G401 (cell line): ENCODE measurements at regions not wholly inside any gene's neighbourhood (a gene's known extent, or its start where the extent isn't known, plus 50 kb on each side); places are given as distances from the start of the nearest gene placed in this dataset.

Experiments used
- DNase-seq: peaks from one replicate; pipeline ENCODE4 v3.0.0-alpha.2; 2015; ENCODE audit warnings: low spot score
- in situ Hi-C: cut with HindIII; loops from 2 replicates; pipeline ENCODE4 v1.10.0; 2016; ENCODE audit warnings: low sequenced_read_pairs, mixed read lengths

DNA sequence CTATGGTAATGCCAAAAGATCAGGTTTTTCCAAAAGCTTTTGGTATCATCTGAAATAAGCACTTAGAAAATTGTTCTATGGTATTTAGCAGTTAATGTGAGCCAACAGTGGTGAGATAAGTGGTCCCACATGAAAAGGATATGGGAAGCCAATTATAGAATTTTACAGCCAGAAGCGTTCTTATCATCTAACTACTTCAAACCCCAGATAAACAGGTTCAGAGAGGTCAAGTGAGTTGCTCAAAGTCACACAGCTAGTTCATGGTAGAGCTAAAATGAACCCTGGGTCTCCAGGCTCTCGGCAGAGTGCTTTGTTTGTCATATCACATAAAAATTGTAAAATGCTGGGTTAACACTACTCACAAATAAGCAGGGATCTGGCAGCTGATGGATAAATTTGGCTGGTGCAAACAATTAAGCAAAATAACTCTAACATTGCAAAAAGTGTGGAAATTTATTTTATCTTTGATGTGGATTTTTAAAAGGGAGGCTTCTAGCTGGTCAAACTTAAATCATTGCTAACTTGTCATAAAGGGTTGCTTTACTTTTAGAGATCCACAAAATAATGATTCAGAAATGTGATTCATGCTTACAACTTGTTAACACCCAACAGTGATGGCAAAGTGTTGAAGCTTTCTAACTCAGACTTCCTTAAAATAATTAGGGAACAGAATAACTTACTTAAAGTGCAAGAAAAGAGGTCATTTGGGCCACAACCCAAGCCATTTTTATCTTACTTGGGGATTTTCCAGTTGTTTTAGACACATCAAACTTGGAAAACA, 202.8 kb upstream of the TBC1D5 start:
- in situ Hi-C loops: no loop called here
- DNase-seq: no peak

DNA sequence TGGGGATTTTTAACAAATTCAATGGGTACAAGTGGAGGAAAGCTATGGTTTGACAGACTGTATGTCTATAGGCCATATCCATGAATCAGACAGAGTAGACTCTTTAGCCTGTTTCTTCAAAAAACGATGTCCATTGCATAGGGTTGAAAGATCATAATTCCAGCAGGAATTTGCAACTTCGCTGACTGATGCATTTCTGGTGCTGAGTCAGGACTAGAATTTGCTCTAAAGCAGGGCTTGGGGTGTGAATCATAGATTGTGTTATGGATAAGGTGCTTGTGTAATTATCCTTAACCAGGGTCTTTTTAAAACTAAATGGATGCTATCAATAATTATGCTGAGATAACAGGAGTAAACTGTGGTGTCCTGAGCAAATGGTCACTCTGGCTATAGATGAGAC, 200.4 kb upstream of the TBC1D5 start:
- in situ Hi-C loops: no loop called here
- DNase-seq: no peak

GRCh38 chr3:17941766-17942165, 199.3 kb upstream of the TBC1D5 start:
- DNase-seq: no peak
- in situ Hi-C loops: no loop called here

DNA sequence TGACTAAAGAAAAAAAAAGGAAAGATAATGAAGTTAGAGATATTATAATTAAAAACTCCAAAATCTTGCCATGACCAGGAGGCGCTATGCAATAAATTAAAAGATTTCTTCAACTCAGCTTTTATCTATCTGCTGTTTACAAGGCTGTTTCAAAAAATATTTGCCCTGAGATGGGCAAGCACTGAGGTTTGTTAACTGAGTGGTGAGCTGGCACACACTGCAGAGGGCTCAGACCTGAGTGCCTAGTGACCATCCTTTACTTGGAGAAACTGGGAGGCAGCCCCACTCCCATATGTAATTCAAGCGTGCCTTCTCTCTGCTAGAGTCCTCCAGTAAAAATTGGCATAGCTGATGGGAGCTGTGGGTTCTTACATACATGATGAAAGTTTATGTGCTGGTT, 198.7 kb upstream of the TBC1D5 start:
- DNase-seq: no peak
- in situ Hi-C loops: no loop called here

DNA sequence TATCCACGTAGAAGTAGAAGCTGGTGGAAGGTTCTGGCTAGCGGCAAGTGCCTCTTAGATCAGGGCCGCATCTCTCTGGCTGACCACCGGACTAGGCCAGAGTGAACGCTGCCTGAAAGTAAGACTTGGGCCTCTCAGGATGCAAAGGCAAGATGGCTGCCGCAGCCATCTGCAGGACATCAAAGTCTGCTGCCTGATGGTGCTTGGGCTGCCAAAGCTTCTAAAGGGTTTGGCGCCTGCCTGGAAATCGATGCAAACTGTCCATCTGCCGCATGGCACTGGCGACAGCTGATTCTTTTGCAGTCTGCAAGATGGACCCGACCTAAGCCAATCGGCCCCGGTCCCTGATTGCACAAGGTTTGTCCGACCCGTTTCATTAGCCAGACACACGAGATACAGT, 196.7 kb upstream of the TBC1D5 start:
- no peak for DNase-seq
- in situ Hi-C loops: no loop called here

GRCh38 chr3:17938313-17938712, 195.9 kb upstream of the TBC1D5 start:
- in situ Hi-C loops: no loop called here

DNA sequence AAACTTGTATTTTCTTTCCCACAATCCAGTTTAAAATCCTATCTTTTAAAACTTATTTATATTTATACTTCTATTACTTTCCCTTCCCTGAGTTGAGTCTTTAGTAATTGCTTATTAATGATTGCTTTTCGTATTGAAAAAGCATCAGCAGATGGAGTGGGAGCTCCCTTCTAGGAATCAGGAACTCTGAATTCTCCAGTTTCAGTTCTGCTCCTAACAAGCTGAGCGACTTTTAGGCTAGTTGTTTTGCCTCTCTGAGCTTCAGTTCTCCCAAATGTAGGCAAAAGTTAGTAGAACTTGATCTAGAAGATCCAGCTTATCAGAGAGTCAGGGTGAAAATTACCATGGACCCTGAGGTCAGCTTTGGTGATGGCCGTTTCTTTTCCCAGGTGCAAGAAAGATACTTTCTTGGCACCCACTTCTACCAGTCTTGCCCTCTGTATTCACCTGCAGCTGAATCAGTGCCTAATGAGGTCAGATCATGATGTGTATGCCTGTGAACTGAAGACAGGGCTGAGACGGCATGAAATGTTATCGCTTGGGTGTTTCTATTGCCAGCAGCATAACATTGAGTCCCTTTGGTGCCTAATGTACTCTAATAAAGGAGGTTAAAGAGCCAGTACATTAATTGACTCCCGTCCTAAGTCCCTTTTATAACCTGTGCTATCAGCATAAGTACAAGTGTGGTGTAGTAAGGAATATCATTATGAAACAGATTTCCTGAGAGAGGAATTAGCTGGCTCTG, 194.5 kb upstream of the TBC1D5 start:
- in situ Hi-C loops: no loop called here
- DNase-seq: no peak

More at GRCh38 chr3:17938313-17938712, 195.9 kb upstream of the TBC1D5 start:
- no peak for DNase-seq

DNA sequence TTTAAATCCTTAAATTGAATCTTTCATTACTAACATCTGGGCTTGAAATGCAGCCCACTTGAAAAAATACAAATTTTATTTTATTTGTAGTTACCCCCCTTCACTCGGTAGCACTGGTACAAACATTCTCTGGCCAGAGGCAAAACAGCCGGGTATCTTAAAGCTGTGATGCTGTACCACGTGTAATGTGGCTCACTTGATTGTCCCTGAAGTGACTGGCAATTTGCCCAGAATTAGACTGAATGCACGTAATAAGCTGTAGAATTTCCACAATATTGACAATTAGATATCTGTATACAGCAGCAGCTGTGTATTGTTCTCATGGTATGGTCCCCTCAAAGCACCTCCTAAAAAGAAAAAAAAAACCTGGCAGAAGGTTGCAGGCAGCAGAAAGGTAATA, 192.8 kb upstream of the TBC1D5 start:
- DNase-seq: no peak
- in situ Hi-C loops: no loop called here

- DNase-seq: no peak
- in situ Hi-C loops: no loop called here
These were observed 189.8 kb upstream of the TBC1D5 start for GRCh38 chr3:17932136-17932771.

GRCh38 chr3:17931131-17931530, 188.7 kb upstream of the TBC1D5 start:
- in situ Hi-C loops: no loop called here
- no peak for DNase-seq

- in situ Hi-C loops: no loop called here
- DNase-seq: no peak
These were observed 186.2 kb upstream of the TBC1D5 start for GRCh38 chr3:17928502-17929145.

- in situ Hi-C loops: no loop called here
These were observed 184.6 kb upstream of the TBC1D5 start for GRCh38 chr3:17927036-17927435.

GRCh38 chr3:17915341-17915740, 172.9 kb upstream of the TBC1D5 start:
- no peak for DNase-seq
- in situ Hi-C loops: no loop called here

More at GRCh38 chr3:17927036-17927435, 184.6 kb upstream of the TBC1D5 start:
- no peak for DNase-seq

- in situ Hi-C loops: no loop called here
- DNase-seq: no peak
These were observed 170.9 kb upstream of the TBC1D5 start for GRCh38 chr3:17913359-17913758.

- in situ Hi-C loops: no loop called here
These were observed 169.7 kb upstream of the TBC1D5 start for GRCh38 chr3:17911986-17912760.

DNA sequence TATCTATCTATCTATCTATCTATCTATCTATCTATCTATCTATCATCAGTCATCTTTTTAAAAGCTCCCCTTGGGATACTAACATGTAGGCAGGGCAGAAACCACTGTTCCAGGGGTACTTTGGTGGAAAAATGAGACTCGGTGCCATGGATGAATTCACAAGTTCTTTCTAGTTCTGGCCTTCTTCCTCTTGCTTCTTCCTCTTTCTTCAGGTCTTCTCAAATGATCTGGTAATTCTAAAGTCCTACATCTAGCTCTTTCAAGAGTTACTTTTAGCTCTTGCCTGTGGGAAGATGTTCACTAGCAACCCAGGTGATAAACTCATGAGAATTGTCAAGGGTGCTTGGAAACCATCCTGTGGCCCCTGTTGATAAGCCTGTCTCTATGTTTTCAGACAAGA, 168.5 kb upstream of the TBC1D5 start:
- no peak for DNase-seq
- in situ Hi-C loops: no loop called here

More at GRCh38 chr3:17911986-17912760, 169.7 kb upstream of the TBC1D5 start:
- no peak for DNase-seq

DNA sequence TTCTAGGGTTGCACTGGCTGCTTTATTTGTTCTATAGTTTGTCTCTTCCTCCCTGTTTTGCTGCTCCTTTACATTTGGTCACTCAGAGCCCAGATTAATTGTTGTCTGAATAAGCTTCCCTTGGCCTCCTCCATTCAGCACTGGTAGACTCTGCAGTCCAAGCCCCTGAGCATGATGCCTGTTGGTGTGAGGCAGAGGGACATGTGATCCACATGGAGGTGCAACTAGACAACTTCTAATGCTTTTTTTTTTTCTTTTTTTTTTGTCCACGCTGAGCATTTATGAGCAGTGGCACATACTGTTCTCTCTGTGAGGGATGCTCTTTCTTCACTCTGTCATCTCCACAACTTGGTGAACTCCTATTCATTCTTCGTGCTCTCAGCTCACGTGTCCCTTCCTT, 167.3 kb upstream of the TBC1D5 start:
- in situ Hi-C loops: no loop called here
- no peak for DNase-seq

- in situ Hi-C loops: no loop called here
- no peak for DNase-seq
These were observed 166.2 kb upstream of the TBC1D5 start for GRCh38 chr3:17908399-17909191.
